ENCODE measurements at regions not wholly inside any gene's neighbourhood (a gene's known extent, or its start where the extent isn't known, plus 50 kb on each side); places are given as distances from the start of the nearest gene placed in this dataset.

DNA sequence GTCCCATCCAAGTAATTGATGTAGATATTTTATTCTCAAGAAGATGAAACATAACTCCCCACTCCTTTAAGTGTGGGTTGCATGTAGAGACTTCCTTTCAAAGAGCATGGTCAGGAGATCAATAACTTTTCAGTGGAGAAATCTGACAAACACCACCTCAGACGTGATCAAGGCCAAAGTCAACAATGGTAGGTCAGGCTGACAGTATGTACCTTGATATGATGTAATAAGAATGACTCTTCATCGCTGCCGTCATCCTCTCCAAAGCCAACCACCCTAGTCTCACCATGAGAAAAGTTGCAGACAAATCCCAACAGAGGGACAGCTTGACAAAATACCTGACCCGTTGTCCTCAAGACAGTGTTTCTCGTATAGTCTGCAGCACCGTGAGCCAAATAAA, 67.3 kb upstream of the DHRSX start:
- no peak for TF ChIP-seq POLR2A (IDR thresholded peaks at IDR 0.05)
- TF ChIP-seq, protein P1, sequence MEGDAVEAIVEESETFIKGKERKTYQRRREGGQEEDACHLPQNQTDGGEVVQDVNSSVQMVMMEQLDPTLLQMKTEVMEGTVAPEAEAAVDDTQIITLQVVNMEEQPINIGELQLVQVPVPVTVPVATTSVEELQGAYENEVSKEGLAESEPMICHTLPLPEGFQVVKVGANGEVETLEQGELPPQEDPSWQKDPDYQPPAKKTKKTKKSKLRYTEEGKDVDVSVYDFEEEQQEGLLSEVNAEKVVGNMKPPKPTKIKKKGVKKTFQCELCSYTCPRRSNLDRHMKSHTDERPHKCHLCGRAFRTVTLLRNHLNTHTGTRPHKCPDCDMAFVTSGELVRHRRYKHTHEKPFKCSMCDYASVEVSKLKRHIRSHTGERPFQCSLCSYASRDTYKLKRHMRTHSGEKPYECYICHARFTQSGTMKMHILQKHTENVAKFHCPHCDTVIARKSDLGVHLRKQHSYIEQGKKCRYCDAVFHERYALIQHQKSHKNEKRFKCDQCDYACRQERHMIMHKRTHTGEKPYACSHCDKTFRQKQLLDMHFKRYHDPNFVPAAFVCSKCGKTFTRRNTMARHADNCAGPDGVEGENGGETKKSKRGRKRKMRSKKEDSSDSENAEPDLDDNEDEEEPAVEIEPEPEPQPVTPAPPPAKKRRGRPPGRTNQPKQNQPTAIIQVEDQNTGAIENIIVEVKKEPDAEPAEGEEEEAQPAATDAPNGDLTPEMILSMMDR (IDR thresholded peaks at IDR 0.05), result no peak

Measured in Peyer's patch (tissue), 4 donors.